IMR-90 (cell line): ENCODE measurements at regions not wholly inside any gene's neighbourhood (a gene's known extent, or its start where the extent isn't known, plus 50 kb on each side); places are given as distances from the start of the nearest gene placed in this dataset.

Source experiments
- ATAC-seq: fragments of 200-7000 bp; cut with Tn5 transposase; 2 replicates; pipeline ENCODE4 v1.9.1; 2020; ENCODE audit warnings: low read depth, mild to moderate bottlenecking, moderate library complexity
- BruUV-seq: library from RNA; stranded (reverse); fragments of 400-500 nt; replicated peaks from 2 replicates; lab custom pipeline; 2021; lab: Mats Ljungman, UMichigan
- CTCF ChIA-PET: fragments of 300-600 bp; formaldehyde crosslinking; extraction: SDS; loops from one replicate; lab custom pipeline; 2021; ENCODE audit warnings: antibody characterized with exemption; lab: Yijun Ruan, JAX
- POLR2A ChIA-PET: fragments of 300-600 bp; sonication (Branson Sonifier 250); formaldehyde crosslinking; loops from one replicate; lab custom pipeline; 2022; ENCODE audit warnings: antibody characterized with exemption; ENCODE audit not compliant: unreplicated experiment; lab: Charles Lee
- DNase-seq: peaks from one replicate; pipeline ENCODE4 v3.0.0; 2013
- H2AFZ ChIP-seq: replicated peaks from 2 replicates; pipeline ENCODE3; 2013; ENCODE audit warnings: low read length, mild to moderate bottlenecking; ENCODE audit not compliant: poor library complexity
- H2AK5ac ChIP-seq: 2 replicates; pipeline ENCODE4 v1.6.1; 2013; ENCODE audit warnings: low read depth, low read length, inconsistent platforms
- H2AK9ac ChIP-seq: replicated peaks from 2 replicates; pipeline ENCODE3; 2013; ENCODE audit warnings: mild to moderate bottlenecking, low read depth, low read length, moderate library complexity; ENCODE audit not compliant: poor library complexity
- H2BK120ac ChIP-seq: 2 replicates; pipeline ENCODE4 v1.6.1; 2013; ENCODE audit warnings: low read depth, low read length, inconsistent platforms
- H2BK15ac ChIP-seq: 3 replicates; pipeline ENCODE4 v1.6.1; 2013; ENCODE audit warnings: low read depth, low read length, inconsistent platforms
- H2BK20ac ChIP-seq: 2 replicates; pipeline ENCODE4 v1.6.1; 2013; ENCODE audit warnings: low read depth, mild to moderate bottlenecking, inconsistent platforms, low read length, moderate library complexity
- H2BK5ac ChIP-seq: 2 replicates; pipeline ENCODE4 v1.6.1; 2013; ENCODE audit warnings: mild to moderate bottlenecking, low read depth, low read length, inconsistent platforms; ENCODE audit not compliant: poor library complexity, severe bottlenecking
- H3K14ac ChIP-seq: replicated peaks from 2 replicates; pipeline ENCODE4 v1.6.1; 2013; ENCODE audit warnings: low read depth, low read length, inconsistent platforms
- H3K18ac ChIP-seq: 2 replicates; pipeline ENCODE4 v1.6.1; 2013; ENCODE audit warnings: low read depth, low read length, control low read depth
- H3K23ac ChIP-seq: 2 replicates; pipeline ENCODE4 v1.6.1; 2013; ENCODE audit warnings: low read depth, low read length, inconsistent platforms
- H3K27ac ChIP-seq: 2 replicates; pipeline ENCODE4 v1.5.1; 2013; ENCODE audit warnings: mild to moderate bottlenecking, control low read depth, low read length; ENCODE audit not compliant: insufficient read depth
- H3K27me3 ChIP-seq: 2 replicates; pipeline ENCODE4 v1.6.1; 2013; ENCODE audit warnings: low read length; ENCODE audit not compliant: control insufficient read depth, insufficient read depth
- H3K36me3 ChIP-seq: 2 replicates; pipeline ENCODE4 v1.6.1; 2013; ENCODE audit warnings: low read length, mixed read lengths; ENCODE audit not compliant: control insufficient read depth, insufficient read depth
- H3K4ac ChIP-seq: 2 replicates; pipeline ENCODE4 v1.6.1; 2013; ENCODE audit warnings: low read depth, low read length, inconsistent platforms
- H3K4me1 ChIP-seq: 2 replicates; pipeline ENCODE4 v1.6.1; 2013; ENCODE audit warnings: low read length, mixed read lengths; ENCODE audit not compliant: control insufficient read depth, insufficient read depth
- H3K4me2 ChIP-seq: 2 replicates; pipeline ENCODE4 v1.6.1; 2013; ENCODE audit warnings: low read depth, mild to moderate bottlenecking, control low read depth, low read length, moderate library complexity
- H3K4me3 ChIP-seq: 2 replicates; pipeline ENCODE4 v1.5.1; 2013; ENCODE audit warnings: low read depth, mild to moderate bottlenecking, control low read depth, low read length, moderate library complexity; ENCODE audit not compliant: insufficient read depth
- H3K56ac ChIP-seq: 2 replicates; pipeline ENCODE4 v1.6.1; 2013; ENCODE audit warnings: low read length, inconsistent platforms; ENCODE audit not compliant: insufficient read depth; ENCODE audit errors: extremely low read depth
- H3K79me1 ChIP-seq, 2 experiments: 2 replicates each; pipeline ENCODE4 v1.6.1; 2013; ENCODE audit warnings: low read length in 2 of 2, inconsistent platforms in 1 of 2, low read depth in 1 of 2
- H3K9ac ChIP-seq: 2 replicates; pipeline ENCODE4 v1.6.1; 2013; ENCODE audit warnings: low read depth, low read length, control low read depth
- H3K9me1 ChIP-seq: 2 replicates; pipeline ENCODE4 v1.6.1; 2013; ENCODE audit warnings: low read length, inconsistent platforms; ENCODE audit not compliant: insufficient read depth
- H3K9me3 ChIP-seq: 2 replicates; pipeline ENCODE4 v1.6.1; 2013; ENCODE audit warnings: low read length; ENCODE audit not compliant: control insufficient read depth, insufficient read depth
- H4K20me1 ChIP-seq: 2 replicates; pipeline ENCODE4 v1.6.1; 2013; ENCODE audit warnings: low read length, inconsistent platforms; ENCODE audit not compliant: insufficient read depth
- H4K5ac ChIP-seq: 2 replicates; pipeline ENCODE4 v1.6.1; 2013; ENCODE audit warnings: mild to moderate bottlenecking, low read depth, low read length, control low read depth
- H4K8ac ChIP-seq, 2 experiments: 2 replicates each; pipeline ENCODE4 v1.6.1; 2013; ENCODE audit warnings: low read depth in 2 of 2, low read length in 2 of 2, control low read depth in 1 of 2, inconsistent platforms in 1 of 2
- H4K91ac ChIP-seq: 2 replicates; pipeline ENCODE4 v1.6.1; 2013; ENCODE audit warnings: low read depth, low read length, inconsistent platforms; ENCODE audit not compliant: insufficient read depth
- BHLHE40 ChIP-seq: fragments of 150-350 bp; IDR thresholded peaks from 2 replicates; pipeline ENCODE4 v1.6.1; 2016; ENCODE audit warnings: mild to moderate bottlenecking, low read depth, low read length
- CEBPB ChIP-seq: IDR thresholded peaks from 2 replicates; pipeline ENCODE4 v1.6.1; 2012; ENCODE audit warnings: low read depth, low read length, improper control_type of control experiment
- CTCF ChIP-seq: conservative IDR thresholded peaks from 2 replicates; pipeline ENCODE4 v1.5.1; 2012; ENCODE audit warnings: mild to moderate bottlenecking, low read depth, low read length, improper control_type of control experiment
- ELK1 ChIP-seq: fragments of 150-350 bp; IDR thresholded peaks from 2 replicates; pipeline ENCODE4 v1.6.1; 2016; ENCODE audit warnings: low read depth, mild to moderate bottlenecking, low read length, moderate library complexity, borderline replicate concordance
- FOS ChIP-seq: fragments of 150-350 bp; IDR thresholded peaks from 2 replicates; pipeline ENCODE4 v1.6.1; 2016; ENCODE audit warnings: low read depth, low read length
- MAFK ChIP-seq: IDR thresholded peaks from 2 replicates; pipeline ENCODE4 v1.6.1; 2012; ENCODE audit warnings: low read depth, low read length, improper control_type of control experiment
- MAZ ChIP-seq: IDR thresholded peaks from 2 replicates; pipeline ENCODE4 v1.6.1; 2012; ENCODE audit warnings: low read depth, mild to moderate bottlenecking, low read length, improper control_type of control experiment, moderate library complexity, borderline replicate concordance
- MXI1 ChIP-seq: IDR thresholded peaks from 2 replicates; pipeline ENCODE4 v1.6.1; 2012; ENCODE audit warnings: low read depth, mild to moderate bottlenecking, low read length, moderate library complexity, borderline replicate concordance
- NFE2L2 ChIP-seq: fragments of 150-350 bp; IDR thresholded peaks from 2 replicates; pipeline ENCODE4 v1.6.1; 2016; ENCODE audit warnings: low read depth, mild to moderate bottlenecking, low read length
- POLR2A ChIP-seq: IDR thresholded peaks from 2 replicates; pipeline ENCODE4 v1.6.1; 2012; ENCODE audit warnings: mild to moderate bottlenecking, low read depth, low read length
- RAD21 ChIP-seq: IDR thresholded peaks from 2 replicates; pipeline ENCODE4 v1.6.1; 2012; ENCODE audit warnings: low read length, improper control_type of control experiment
- RFX5 ChIP-seq: IDR thresholded peaks from 2 replicates; pipeline ENCODE4 v1.8.0; 2012; ENCODE audit warnings: low read depth, mild to moderate bottlenecking, low read length, moderate library complexity
- WGBS, 2 experiments: methylation state at CpG; one replicate each; pipeline versions ENCODE4 v1.1.5 to v1.1.7; 2013; ENCODE audit warnings: missing lambda C conversion rate in 2 of 2; ENCODE audit not compliant: insufficient read length in 1 of 2; ENCODE audit errors: extremely low coverage in 2 of 2; 5-methylcytosine and 5-hydroxymethylcytosine counted together
- dilution Hi-C: fragments of 300-500 bp; cut with HindIII; formaldehyde crosslinking; loops from one replicate; pipeline ENCODE4 v1.14.3; 2018; ENCODE audit warnings: low sequenced_read_pairs; ENCODE audit not compliant: unreplicated experiment
- in situ Hi-C: fragments of 300-500 bp; cut with MboI; formaldehyde crosslinking; loops from 3 replicates; pipeline ENCODE4 v1.14.3; 2019; ENCODE audit warnings: low sequenced_read_pairs, inconsistent platforms, mixed read lengths
- intact Hi-C: fragments of 100-400 bp; cut with micrococcal nuclease; formaldehyde crosslinking; loops from 2 replicates; pipeline ENCODE4 v1.10.0; 2022

- H3K9me3 ChIP-seq = 0 out of 2 replicates have a peak, but pooled peaks cover 3% of the 10 kb centered on the region
- no peak overlapping the region for H2BK20ac ChIP-seq
- H3K4ac ChIP-seq = no peak overlapping the region
- H3K4me3 ChIP-seq = no peak overlapping the region
- ChIA-PET CTCF (no interaction called here), POLR2A (no interaction called here)
- no peak overlapping the region for H3K18ac ChIP-seq
- H4K8ac ChIP-seq = no peak overlapping the region
- H2BK15ac ChIP-seq = no peak overlapping the region
- no peak overlapping the region for H3K27ac ChIP-seq
- no TSS peak for BruUV-seq
- H3K79me1 ChIP-seq = no peaks in the 10 kb centered on the region
- H3K9ac ChIP-seq = no peak overlapping the region
- no peaks in the 10 kb centered on the region for H3K9me1 ChIP-seq
- H3K27me3 ChIP-seq = peaks cover 29% of the 10 kb centered on the region
- H2BK5ac ChIP-seq = no peak overlapping the region
- no peak overlapping the region for H4K5ac ChIP-seq
- no peak for TF ChIP-seq NFE2L2
- no peak for TF ChIP-seq CTCF
- no peak for TF ChIP-seq MAZ
- no peak for TF ChIP-seq RFX5
- TF ChIP-seq RAD21 = no peak
- TF ChIP-seq FOS = no peak
- no peak for TF ChIP-seq ELK1
- no peak for TF ChIP-seq POLR2A
- no peak for TF ChIP-seq BHLHE40
- TF ChIP-seq MXI1 = no peak
- TF ChIP-seq CEBPB = no peak
- TF ChIP-seq MAFK = no peak
- no peak overlapping the region for H3K56ac ChIP-seq
- H4K91ac ChIP-seq = no peak overlapping the region
- no peak overlapping the region for H2AFZ ChIP-seq
- in situ Hi-C loops (no loop called here), dilution Hi-C loops (no loop called here), intact Hi-C loops (no loop called here)
- WGBS, 2 experiments = no CpG with 5 or more reads among the region's 5 CpGs
- H2BK120ac ChIP-seq = no peak overlapping the region
- no peaks in the 10 kb centered on the region for H3K36me3 ChIP-seq
- H3K23ac ChIP-seq = no peak overlapping the region
- ATAC-seq (no peak), DNase-seq (no peak)
- H3K14ac ChIP-seq = no peak overlapping the region
- H3K4me2 ChIP-seq = no peak overlapping the region
- H3K4me1 ChIP-seq = no peaks in the 10 kb centered on the region
- no peak overlapping the region for H2AK9ac ChIP-seq
- no peak overlapping the region for H2AK5ac ChIP-seq
- H4K20me1 ChIP-seq = no peaks in the 10 kb centered on the region
These were observed 293.1 kb upstream of the NRP1 start for GRCh38 chr10:33627611-33628010.
